NB4 (cell line): ENCODE measurements at regions not wholly inside any gene's neighbourhood (a gene's known extent, or its start where the extent isn't known, plus 50 kb on each side); places are given as distances from the start of the nearest gene placed in this dataset.

ENCODE experiments used
- CTCF ChIP-seq: IDR thresholded peaks from one replicate; pipeline ENCODE4 v1.5.1; 2012; ENCODE audit warnings: low read depth, low read length
- MAX ChIP-seq: IDR thresholded peaks from 2 replicates; pipeline ENCODE4 v1.6.1; 2011; ENCODE audit warnings: low read depth, low read length
- POLR2A ChIP-seq: IDR thresholded peaks from 2 replicates; pipeline ENCODE4 v1.6.1; 2011; ENCODE audit warnings: mild to moderate bottlenecking; ENCODE audit not compliant: insufficient read length; ENCODE audit errors: extremely low read depth

- no peak for TF ChIP-seq CTCF
- TF ChIP-seq POLR2A = no peak
- TF ChIP-seq MAX = no peak
Measured at GRCh38 chr13:90902255-90902654, 445.2 kb upstream of the MIR17HG start.
